HL-60/S4 treated with phorbol 12-myristate 13-acetate at 8.2 ng/mL for 4 days and 3 days (cell line): ENCODE measurements at regions not wholly inside any gene's neighbourhood (a gene's known extent, or its start where the extent isn't known, plus 50 kb on each side); places are given as distances from the start of the nearest gene placed in this dataset.
"Not testable (repeated sequence)": the region's sequence is repeated elsewhere in the genome, so short reads cannot be mapped to it uniquely, and the experiment has no call there.

Experiments
- in situ Hi-C: fragments of 300-500 bp; cut with MboI; formaldehyde crosslinking; loops from 2 replicates; pipeline ENCODE4 v1.15.0; 2022; ENCODE audit warnings: low sequenced_read_pairs

DNA sequence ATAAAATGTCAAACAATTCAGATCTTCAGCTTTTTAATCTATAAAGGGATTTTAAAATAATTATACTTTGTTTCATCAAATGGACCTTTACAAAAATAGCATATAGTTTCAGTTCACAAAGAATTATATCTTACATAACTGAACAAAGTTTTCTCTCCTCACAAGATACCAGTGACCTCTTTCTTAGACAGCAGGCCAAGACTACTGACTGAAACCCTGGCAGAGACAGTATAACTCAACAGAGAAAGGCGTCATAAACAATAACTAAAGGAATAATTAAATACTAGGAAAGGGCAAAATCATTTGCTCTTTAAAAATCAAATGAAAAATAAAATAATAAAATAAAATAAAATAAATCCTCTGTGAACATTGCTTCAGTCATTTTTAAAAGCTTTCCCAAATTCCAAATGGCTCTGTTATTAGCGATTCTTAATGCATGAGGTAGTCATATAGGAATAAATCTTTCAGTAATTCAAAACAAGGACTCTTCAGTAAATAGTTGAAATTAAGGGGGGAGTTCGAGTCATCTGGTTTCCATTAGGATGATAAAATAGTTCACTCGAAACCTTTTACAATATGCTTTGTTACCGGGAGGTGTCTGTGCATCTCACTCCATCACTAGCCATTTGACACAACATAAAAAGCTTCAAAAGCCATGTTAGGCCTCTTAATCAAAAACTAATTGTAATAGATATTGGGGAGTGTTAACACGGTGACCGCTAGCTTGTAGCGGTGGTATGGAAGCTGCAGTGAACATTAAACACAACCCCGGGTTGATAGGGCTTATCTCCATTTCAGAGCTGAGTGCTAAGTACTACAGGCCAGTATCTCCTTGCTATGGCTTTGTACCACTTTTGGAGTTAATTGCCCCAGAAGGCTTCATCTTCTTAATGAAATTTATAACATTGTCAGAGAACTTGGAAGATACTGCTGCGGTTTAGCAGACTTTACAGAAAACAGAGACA lies 142.9 kb upstream of the NR2F2 start:
- in situ Hi-C loops, result no loop called here

- in situ Hi-C loops, result no loop called here
Measured at GRCh38 chr15:96197721-96198120, 132.8 kb upstream of the NR2F2 start.

DNA sequence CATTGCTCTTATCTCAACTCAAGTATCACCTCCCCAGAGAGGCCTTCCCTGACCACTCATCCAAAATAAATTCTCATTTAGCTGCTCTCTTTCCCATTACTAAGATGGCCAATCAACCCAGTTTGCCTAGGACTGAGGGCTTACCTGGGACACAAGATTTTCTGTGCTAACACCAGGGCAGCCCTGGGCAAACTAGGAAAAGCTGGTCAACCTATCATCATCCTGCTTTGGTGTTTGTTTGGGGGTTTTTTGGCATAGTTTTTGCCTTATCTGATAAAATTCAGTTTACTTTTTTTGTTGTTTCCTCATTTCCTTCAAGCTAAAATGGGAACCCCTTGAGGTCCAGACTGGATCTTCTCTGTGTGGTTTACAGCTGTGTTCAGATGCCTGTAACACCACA lies 131.4 kb upstream of the NR2F2 start:
- in situ Hi-C loops, result no loop called here

- in situ Hi-C loops, result no loop called here
Measured at GRCh38 chr15:96200357-96200967, 130.0 kb upstream of the NR2F2 start.

- in situ Hi-C loops, result no loop called here
Measured at GRCh38 chr15:96201696-96202095, 128.8 kb upstream of the NR2F2 start.

DNA sequence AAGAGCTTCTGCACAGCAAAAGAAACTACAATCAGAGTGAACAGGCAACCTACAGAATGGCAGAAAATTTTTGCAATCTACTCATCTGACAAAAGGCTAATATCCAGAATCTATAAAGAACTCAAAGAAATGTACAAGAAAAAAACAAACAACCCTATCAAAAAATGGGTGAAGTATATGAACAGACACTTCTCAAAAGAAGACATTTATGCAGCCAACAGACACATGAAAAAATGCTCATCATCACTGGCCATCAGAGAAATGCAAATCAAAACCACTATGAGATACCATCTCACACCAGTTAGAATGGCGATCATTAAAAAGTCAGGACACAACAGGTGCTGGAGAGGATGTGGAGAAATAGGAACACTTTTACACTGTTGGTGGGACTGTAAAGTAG lies 124.9 kb upstream of the NR2F2 start:
- in situ Hi-C loops, result not testable (repeated sequence)

- in situ Hi-C loops, result no loop called here
Measured at GRCh38 chr15:96207377-96208006, 123.0 kb upstream of the NR2F2 start.

- in situ Hi-C loops, result no loop called here
Measured at GRCh38 chr15:96209285-96209735, 121.2 kb upstream of the NR2F2 start.

DNA sequence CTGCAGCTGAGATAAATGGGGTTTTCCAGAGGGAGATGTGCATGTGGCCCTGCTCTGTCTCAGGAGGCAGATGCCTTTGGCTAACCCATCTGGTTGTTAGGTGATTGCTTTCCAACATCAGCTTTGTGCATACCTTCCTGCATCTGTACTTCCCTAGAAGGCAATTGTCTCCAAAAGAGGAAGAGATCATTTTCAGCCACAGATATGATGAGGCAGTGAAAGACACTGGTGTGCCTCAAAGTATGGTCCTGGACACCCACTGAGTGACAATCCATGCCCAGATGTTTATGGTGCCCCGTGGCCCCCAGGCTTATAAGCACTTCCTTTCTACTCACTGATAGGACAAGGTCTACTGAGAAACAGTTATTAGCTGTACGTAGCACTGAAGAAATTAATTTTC lies 117.5 kb upstream of the NR2F2 start:
- in situ Hi-C loops, result no loop called here

- in situ Hi-C loops, result no loop called here
Measured at GRCh38 chr15:96213896-96214295, 116.6 kb upstream of the NR2F2 start.

- in situ Hi-C loops, result not testable (repeated sequence)
Measured at GRCh38 chr15:96216481-96216880, 114.0 kb upstream of the NR2F2 start.

- in situ Hi-C loops, result no loop called here
Measured at GRCh38 chr15:96217983-96218382, 112.5 kb upstream of the NR2F2 start.

DNA sequence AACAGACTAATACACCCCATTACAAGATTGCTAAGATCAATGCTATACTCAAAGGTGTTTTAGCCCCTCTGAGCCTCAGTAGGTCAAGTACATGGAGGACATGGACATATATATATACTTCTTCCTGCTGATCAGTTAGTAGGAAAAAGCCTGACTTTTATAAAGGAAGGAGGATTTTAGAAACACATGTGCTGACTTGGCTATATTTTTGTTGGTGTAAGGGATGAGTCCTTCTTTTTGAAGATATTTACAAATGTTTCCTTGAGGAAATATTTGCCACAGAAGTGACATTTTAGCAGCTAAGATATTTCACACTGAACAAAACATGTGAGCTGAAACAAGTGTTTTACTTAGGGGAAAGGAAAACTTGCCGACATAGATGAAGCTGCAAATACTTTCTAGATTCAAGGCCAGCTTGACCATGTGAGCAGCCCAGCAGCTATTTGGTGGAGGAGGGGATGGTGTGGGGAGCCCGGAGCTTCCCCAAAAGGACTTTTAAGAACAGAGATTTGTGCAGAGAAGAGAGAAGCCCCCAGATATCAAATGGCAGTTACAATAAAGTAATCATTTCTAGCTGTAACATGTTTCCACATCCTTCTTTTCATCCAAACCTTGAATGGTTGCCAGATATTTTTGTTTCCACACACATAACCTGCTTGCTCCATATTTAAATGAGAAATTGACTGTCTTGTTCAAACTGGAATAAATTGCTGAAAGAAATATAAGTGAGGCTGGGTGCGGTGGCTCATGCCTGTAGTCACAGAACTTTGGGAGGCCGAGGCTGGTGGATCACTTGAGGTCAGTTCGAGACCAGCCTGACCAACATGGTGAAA lies 111.7 kb upstream of the NR2F2 start:
- in situ Hi-C loops, result no loop called here

DNA sequence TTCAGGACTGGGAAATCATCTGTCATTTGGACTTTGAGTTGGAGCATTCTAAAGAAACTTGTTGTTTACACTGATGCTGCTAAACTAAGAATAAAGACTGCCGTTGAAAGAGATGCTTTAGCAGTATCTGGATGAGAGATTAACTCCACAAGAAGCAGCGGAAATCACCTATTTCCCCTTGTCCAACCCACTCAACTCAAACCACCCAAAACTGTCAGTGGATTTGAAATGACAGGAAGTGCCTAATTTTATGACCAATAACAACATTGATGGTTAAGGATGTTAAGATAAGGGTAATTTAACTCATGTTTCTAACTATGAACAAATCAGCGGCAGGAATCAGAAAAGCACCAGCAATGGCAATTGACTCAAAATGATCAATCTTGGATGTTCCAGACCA lies 110.8 kb upstream of the NR2F2 start:
- in situ Hi-C loops, result no loop called here

DNA sequence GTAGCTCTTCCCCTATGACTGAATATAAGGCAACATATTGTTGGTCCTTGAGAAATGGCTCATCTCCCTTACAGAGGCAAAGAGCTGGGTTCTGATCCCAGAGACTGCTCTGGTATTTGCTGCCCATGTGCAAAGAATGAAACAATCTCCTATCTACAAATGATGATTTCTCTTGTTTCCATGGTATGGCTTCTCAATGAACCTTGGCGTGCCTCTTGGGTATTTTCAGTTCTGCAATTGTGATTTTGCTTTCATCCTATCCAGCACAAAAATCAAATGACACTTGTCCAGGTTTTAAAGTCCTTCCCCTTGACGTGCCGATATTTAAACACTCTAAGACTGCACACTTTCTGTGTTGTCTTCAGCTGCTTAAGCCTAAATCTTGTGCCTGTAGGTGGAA lies 109.8 kb upstream of the NR2F2 start:
- in situ Hi-C loops, result no loop called here

DNA sequence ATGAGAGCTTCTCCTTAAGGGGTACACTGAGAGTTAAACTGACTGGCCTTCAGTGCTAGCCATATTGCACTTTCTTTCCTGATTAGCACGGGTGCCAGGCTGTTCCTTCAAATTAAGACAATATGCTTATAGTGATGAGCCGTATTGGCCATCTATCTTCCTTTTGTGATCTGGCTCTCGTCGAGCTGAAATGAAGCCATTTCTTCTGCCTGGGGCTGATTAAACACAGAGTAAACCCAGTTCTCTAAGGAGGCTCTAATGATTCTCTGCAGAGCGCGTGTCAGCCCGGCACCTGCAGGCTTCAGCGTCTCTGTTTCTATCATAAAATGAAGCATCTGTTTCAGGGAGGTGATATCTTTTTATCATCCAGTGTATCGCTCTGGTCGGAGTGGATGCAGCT lies 107.5 kb upstream of the NR2F2 start:
- in situ Hi-C loops, result no loop called here

GRCh38 chr15:96223939-96224338 lies 106.6 kb upstream of the NR2F2 start:
- in situ Hi-C loops, result no loop called here

- in situ Hi-C loops, result no loop called here
Measured at GRCh38 chr15:96225642-96226259, 104.7 kb upstream of the NR2F2 start.

DNA sequence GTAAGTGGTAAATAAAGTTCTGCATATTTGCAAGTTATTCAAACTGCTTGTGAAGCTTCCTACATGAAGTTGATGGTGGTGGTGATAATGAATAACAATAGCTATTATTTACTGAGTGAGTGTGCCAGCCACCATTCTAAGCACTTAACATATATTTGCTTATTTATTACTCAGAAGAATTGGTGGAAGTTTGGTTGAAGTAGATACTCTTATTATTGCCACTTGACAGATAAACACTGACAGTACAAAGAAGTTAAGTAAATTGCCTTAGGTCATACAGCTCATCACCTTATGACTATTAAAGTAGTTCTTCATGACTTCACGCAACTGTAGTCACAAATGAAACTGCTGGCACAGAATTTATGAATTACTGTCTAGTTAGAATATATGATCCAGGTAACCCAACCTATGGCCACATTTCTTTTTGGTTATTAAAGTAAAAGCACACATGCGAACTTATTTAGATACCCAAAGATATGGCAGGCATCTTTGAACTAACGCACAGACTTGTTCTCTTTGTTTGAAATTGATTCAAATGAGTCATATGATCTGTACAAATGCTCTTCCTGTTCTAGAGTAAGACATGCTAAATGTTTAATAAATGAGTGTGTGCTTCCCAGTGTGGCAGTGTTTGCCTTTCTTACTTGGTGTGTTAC lies 99.8 kb upstream of the NR2F2 start:
- in situ Hi-C loops, result no loop called here

- in situ Hi-C loops, result no loop called here
Measured at GRCh38 chr15:96232335-96232734, 98.2 kb upstream of the NR2F2 start.
